Activated naive CD4-positive, alpha-beta T cell treated with Interleukin-2 at 50 U/mL for 16 hours (primary cell): ENCODE measurements at regions not wholly inside any gene's neighbourhood (a gene's known extent, or its start where the extent isn't known, plus 50 kb on each side); places are given as distances from the start of the nearest gene placed in this dataset.

Source experiments
- DNase-seq: peaks from one replicate; pipeline ENCODE4 v3.0.0-alpha.2; 2020

GRCh38 chr21:41048623-41049022 is 119.3 kb upstream of the BACE2 start:
- no peak for DNase-seq

GRCh38 chr21:41052820-41053555 is 115.0 kb upstream of the BACE2 start:
- no peak for DNase-seq

- no peak for DNase-seq
Observed at GRCh38 chr21:41054018-41054578, 113.9 kb upstream of the BACE2 start.

GRCh38 chr21:41055266-41055665 is 112.7 kb upstream of the BACE2 start:
- no peak for DNase-seq

- no peak for DNase-seq
Observed at GRCh38 chr21:41059871-41060270, 108.1 kb upstream of the BACE2 start.

GRCh38 chr21:41061701-41062100 is 106.3 kb upstream of the BACE2 start:
- no peak for DNase-seq

DNA sequence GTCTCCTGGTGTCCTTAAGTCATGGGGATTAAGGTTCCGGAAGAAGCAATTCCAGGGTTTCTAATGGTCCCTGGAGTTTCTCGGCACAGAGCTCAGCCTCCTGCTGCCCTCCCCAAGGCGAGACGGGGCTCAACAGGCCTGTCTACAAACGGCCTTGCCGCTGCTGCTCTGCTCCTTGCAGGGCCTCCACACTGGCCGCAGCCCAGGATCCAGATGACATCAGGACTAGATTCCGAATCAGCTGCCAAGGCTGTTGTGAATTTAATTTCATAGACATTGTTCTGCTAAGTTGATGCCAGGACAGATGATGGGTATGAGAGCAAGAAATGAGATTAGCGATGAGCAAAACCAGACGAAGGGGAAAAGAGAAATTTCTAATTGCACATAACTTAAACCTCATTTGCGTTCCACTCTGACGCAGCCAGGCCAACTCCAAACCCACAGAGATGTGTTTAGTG is 103.6 kb upstream of the BACE2 start:
- no peak for DNase-seq

- no peak for DNase-seq
Observed at GRCh38 chr21:41064951-41065350, 103.0 kb upstream of the BACE2 start.

DNA sequence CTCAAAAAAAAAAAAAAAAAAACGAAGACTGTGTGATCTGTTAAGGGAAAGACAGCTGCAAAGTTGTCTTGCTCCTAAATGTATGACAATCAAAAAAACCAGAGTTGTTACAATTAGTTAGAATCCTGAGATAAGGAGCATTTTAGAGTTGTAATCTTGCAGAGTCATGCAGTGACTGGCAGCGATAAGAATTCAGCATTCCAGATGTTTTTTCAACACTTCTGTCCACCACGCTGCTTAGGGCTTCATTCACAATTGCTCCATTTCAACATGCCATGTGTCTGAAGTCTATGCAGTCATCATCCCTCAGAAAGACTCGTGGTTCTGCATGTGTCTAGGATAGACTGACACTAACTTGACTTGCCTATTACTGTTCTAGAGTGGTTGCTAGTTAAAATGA is 102.4 kb upstream of the BACE2 start:
- no peak for DNase-seq

DNA sequence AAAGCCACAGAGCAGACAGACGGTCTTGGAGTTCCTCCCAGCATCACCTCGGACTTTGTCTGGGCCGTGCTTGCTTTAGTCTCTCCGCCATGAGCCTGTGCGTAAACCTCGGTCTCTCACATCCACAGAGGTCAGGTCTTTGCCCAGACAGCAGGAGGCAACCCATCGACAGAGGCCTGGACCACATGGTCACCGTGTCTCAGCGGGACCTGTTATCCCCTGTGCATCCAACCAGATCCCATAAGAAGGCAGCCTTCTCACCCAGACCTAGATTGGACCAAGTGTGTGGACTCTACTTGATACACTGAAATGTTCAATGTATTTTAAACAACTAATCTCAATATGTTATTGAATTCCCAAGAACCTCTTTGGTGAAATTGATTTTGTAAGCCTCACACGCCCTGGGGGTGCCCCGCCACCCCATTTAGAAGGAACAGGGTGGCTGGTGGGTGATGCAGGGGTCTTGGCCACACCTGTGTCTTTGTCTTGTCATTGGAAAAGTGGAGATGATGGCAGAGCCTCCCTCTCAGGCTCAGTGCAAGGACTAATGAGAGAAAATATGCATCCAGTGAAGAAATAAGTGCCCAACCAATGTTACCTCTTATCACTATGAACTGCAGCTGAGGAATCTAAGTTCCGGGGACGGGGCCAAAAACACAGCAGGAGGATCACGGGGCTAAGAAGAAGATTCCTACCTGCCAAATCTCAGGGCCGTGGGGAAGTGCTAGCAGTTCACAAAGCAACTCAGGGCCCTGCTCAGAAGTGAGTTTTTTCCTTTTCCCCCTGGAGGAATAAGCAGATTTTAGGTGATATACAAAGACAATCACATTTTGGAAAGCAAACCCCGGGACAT is 101.6 kb upstream of the BACE2 start:
- DNase-seq, result no peak

DNA sequence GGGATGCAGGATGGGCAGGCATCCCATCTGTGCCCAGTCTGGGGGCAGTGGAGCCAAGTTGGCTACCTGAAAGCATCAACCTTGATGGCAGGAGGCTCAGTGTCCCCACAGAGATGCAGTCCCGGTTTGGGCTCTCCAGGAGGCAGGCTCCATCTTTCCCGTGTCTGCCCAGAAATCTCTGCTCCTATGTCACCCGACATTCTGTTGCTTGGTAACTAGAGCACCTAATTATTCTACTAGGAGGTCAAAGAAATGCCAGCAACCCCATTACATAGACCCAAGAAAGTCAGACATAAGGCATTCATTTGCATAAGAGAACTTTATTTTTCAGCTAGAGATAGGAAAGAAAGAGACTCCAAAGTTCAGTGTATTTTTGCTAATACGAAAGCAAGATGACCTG is 100.3 kb upstream of the BACE2 start:
- DNase-seq, result no peak

- no peak for DNase-seq
Observed at GRCh38 chr21:41068496-41068895, 99.5 kb upstream of the BACE2 start.

- DNase-seq, result peak; percentile 62
Observed at GRCh38 chr21:41068967-41069642, 98.9 kb upstream of the BACE2 start.

DNA sequence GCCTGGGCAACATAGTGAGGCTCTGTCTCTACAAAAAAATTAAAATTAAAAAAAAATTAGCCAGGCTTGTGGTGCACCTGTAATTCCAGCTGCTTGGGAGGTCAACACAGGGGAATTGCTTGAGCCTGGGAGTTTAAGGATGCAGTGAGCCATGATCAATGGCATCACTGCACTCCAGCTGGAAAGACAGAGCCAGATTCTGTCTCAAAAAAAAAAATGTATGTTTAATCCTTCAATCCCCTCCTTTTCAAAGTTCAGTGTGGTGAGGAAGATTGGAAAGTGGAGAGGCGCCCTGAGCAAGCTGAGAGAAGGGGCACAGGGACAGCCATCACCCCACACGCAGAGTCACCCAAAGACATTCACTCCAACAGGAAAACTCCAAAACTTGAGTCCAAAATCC is 97.7 kb upstream of the BACE2 start:
- DNase-seq, result no peak

GRCh38 chr21:41071258-41072171 is 96.4 kb upstream of the BACE2 start:
- no peak for DNase-seq

DNA sequence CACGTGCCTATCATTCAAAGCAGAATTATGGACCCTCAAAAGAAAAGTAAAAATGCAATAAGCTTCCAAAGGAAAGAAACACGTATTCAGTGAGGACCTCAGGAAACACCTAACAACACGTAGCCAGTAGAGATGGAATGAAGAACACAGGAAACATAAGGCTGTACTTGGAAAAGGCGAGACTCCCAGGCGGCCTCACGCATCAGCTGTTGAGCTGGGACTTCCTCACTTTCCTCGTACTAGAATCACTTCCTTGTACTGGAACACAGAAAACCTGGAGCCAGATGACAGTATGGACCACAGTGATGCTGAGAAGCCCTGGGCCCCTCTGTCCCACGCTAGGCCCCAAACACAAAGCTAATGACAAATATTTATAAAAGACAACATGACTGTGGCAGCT is 94.4 kb upstream of the BACE2 start:
- DNase-seq, result no peak

- DNase-seq, result no peak
Observed at GRCh38 chr21:41074396-41075184, 93.4 kb upstream of the BACE2 start.

DNA sequence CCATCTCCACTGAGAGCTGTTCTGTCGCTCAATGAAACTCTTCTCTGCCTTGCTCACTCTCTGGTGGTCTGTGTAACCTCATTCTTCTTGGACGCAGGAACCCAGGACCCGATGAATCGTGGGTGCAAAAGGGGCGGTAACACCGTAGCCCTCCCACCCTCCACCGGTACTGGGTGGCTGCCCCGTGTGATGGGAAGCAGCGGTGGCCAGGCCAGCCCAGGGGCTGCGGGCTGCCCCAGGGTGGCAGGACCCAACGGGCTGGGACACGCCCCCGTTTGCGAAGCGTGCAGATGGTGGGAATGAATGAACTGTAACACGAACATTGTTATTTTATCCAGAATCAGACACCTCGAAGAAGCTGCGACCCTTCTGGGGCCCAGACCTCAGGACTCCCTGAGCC is 92.3 kb upstream of the BACE2 start:
- DNase-seq, result no peak

DNA sequence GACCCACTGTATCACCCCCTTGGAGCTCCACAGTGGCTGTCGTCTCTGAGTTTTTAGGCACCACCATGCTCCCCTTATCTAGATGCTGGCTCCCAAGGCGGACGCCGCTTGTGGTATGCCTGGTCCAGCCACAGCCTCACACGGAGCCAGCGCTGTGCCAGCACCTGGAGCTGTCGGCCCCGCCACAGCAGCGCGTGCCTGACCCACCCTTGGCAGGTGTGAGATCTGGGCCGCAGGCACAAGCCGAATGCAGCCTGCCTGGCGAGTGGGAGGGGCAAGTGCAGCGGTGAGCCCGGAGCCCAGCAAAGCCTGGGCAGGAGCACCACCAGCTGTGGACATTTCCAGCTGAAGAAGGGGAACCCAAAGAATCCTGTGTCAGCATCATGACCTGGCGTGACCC is 91.9 kb upstream of the BACE2 start:
- no peak for DNase-seq

GRCh38 chr21:41079159-41079558 is 88.8 kb upstream of the BACE2 start:
- no peak for DNase-seq

- DNase-seq, result no peak
Observed at GRCh38 chr21:41080485-41081121, 87.4 kb upstream of the BACE2 start.
